Liver (tissue), 8 donors: ENCODE measurements at regions not wholly inside any gene's neighbourhood (a gene's known extent, or its start where the extent isn't known, plus 50 kb on each side); places are given as distances from the start of the nearest gene placed in this dataset.

Experiments used
- DNase-seq: peaks from one replicate; pipeline ENCODE4 v3.0.0-alpha.2; 2017; ENCODE audit warnings: low spot score
- H3K27ac ChIP-seq, 2 donors: one replicate each; pipeline ENCODE4 v1.7.0; 2013; ENCODE audit warnings: inconsistent platforms in 2 of 2, low read length in 2 of 2, control low read depth in 1 of 2, low read depth in 1 of 2, mild to moderate bottlenecking in 1 of 2
- H3K27me3 ChIP-seq, 4 donors: one replicate each; pipeline versions ENCODE4 v1.6.1 to v1.7.0; 2013; ENCODE audit warnings: low read length in 3 of 4, inconsistent platforms in 1 of 4, mild to moderate bottlenecking in 1 of 4, moderate library complexity in 1 of 4; ENCODE audit not compliant: control insufficient read depth in 4 of 4, insufficient read depth in 4 of 4
- H3K36me3 ChIP-seq, 4 donors: one replicate each; pipeline versions ENCODE4 v1.6.1 to v1.7.0; 2013; ENCODE audit warnings: low read length in 3 of 4, mild to moderate bottlenecking in 3 of 4, low read depth in 1 of 4, moderate library complexity in 1 of 4; ENCODE audit not compliant: control insufficient read depth in 4 of 4, insufficient read depth in 3 of 4
- H3K4me1 ChIP-seq, 4 donors: one replicate each; pipeline versions ENCODE4 v1.6.1 to v1.7.0; 2013; ENCODE audit warnings: low read length in 3 of 4, mild to moderate bottlenecking in 3 of 4, moderate library complexity in 1 of 4; ENCODE audit not compliant: control insufficient read depth in 4 of 4, insufficient read depth in 4 of 4
- H3K4me3 ChIP-seq, 3 donors: one replicate each; pipeline versions ENCODE4 v1.6.1 to v1.7.0; 2013; ENCODE audit warnings: low read length in 3 of 3, control low read depth in 1 of 3, low read depth in 1 of 3, mild to moderate bottlenecking in 1 of 3
- H3K9ac ChIP-seq, 2 donors: one replicate each; pipeline ENCODE4 v1.7.0; 2013; ENCODE audit warnings: low read length in 2 of 2, mild to moderate bottlenecking in 2 of 2, moderate library complexity in 2 of 2, control low read depth in 1 of 2, low read depth in 1 of 2
- H3K9me3 ChIP-seq, 4 donors: one replicate each; pipeline versions ENCODE4 v1.6.1 to v1.7.0; 2013; ENCODE audit warnings: low read length in 3 of 4; ENCODE audit not compliant: control insufficient read depth in 4 of 4
- ATF3 ChIP-seq: IDR thresholded peaks from 2 replicates; pipeline ENCODE4 v1.6.1; 2016; ENCODE audit warnings: antibody characterized with exemption
- CTCF ChIP-seq: fragments of 150-350 bp; IDR thresholded peaks from 2 replicates; pipeline ENCODE4 v1.5.1; 2017; ENCODE audit warnings: improper control_type of control experiment, low read depth, low read length; ENCODE audit not compliant: missing input control
- EGR1 ChIP-seq, 2 donors: IDR thresholded peaks; 2 replicates each; pipeline ENCODE4 v1.6.1; 2016 to 2018; ENCODE audit warnings: antibody characterized with exemption in 2 of 2, low read depth in 2 of 2
- FOXA1 ChIP-seq: IDR thresholded peaks from 2 replicates; pipeline ENCODE4 v1.6.1; 2016; ENCODE audit warnings: antibody characterized with exemption
- FOXA2 ChIP-seq: IDR thresholded peaks from 2 replicates; pipeline ENCODE4 v1.6.1; 2016; ENCODE audit warnings: antibody characterized with exemption
- GABPA ChIP-seq, 2 donors: IDR thresholded peaks in 1 of 2; conservative IDR thresholded peaks in 1 of 2; 2 replicates each; pipeline ENCODE4 v1.6.1; 2016; ENCODE audit warnings: antibody characterized with exemption in 2 of 2, mild to moderate bottlenecking in 1 of 2, moderate library complexity in 1 of 2
- HNF4A ChIP-seq, 2 donors: conservative IDR thresholded peaks; 2 replicates each; pipeline ENCODE4 v1.6.1; 2016; ENCODE audit warnings: antibody characterized with exemption in 2 of 2, mild to moderate bottlenecking in 2 of 2
- HNF4G ChIP-seq: IDR thresholded peaks from 2 replicates; pipeline ENCODE4 v1.6.1; 2016; ENCODE audit warnings: antibody characterized with exemption
- JUND ChIP-seq, 2 donors: IDR thresholded peaks; 2 replicates each; pipeline ENCODE4 v1.6.1; 2016; ENCODE audit warnings: antibody characterized with exemption in 2 of 2
- MAX ChIP-seq: IDR thresholded peaks from 2 replicates; pipeline ENCODE4 v1.6.1; 2016; ENCODE audit warnings: antibody characterized with exemption
- NR2F2 ChIP-seq: IDR thresholded peaks from 2 replicates; pipeline ENCODE4 v1.6.1; 2016; ENCODE audit warnings: antibody characterized with exemption
- RAD21 ChIP-seq, 2 donors: IDR thresholded peaks; 2 replicates each; pipeline ENCODE4 v1.6.1; 2016; ENCODE audit warnings: antibody characterized with exemption in 2 of 2, mild to moderate bottlenecking in 2 of 2
- REST ChIP-seq: IDR thresholded peaks from 2 replicates; pipeline ENCODE4 v1.6.1; 2016; ENCODE audit warnings: antibody characterized with exemption, mild to moderate bottlenecking
- RXRA ChIP-seq, 2 donors: IDR thresholded peaks; 2 replicates each; pipeline ENCODE4 v1.6.1; 2017 to 2018; ENCODE audit warnings: antibody characterized with exemption in 2 of 2, mild to moderate bottlenecking in 1 of 2
- SP1 ChIP-seq: IDR thresholded peaks from 2 replicates; pipeline ENCODE4 v1.6.1; 2018; ENCODE audit warnings: antibody characterized with exemption, mild to moderate bottlenecking
- TAF1 ChIP-seq: conservative IDR thresholded peaks from 2 replicates; pipeline ENCODE4 v1.6.1; 2016; ENCODE audit warnings: antibody characterized with exemption, mild to moderate bottlenecking
- YY1 ChIP-seq: IDR thresholded peaks from 2 replicates; pipeline ENCODE4 v1.6.1; 2016; ENCODE audit warnings: antibody characterized with exemption, mild to moderate bottlenecking
- ZBTB33 ChIP-seq: IDR thresholded peaks from 2 replicates; pipeline ENCODE4 v1.6.1; 2016; ENCODE audit warnings: antibody characterized with exemption
- WGBS: extraction: QIAGEN DNeasy Blood & Tissue Kit; methylation state at CpG from one replicate; pipeline ENCODE4 v1.1.7; 2013; 5-methylcytosine and 5-hydroxymethylcytosine counted together
- donor health status: healthy.
- donor health status: healthy.
- donor health status: healthy.
- donor health status: healthy.
- donor health status: healthy.

GRCh38 chr4:176504118-176504517 is 184.4 kb downstream of the SPCS3 start:
- no peaks in the 10 kb centered on the region for H3K9me3 ChIP-seq

More at GRCh38 chr4:176504118-176504517, 184.4 kb downstream of the SPCS3 start:
- H3K4me1 ChIP-seq: no peaks in the 10 kb centered on the region
- no peak for TF ChIP-seq JUND (IDR thresholded peaks at IDR 0.05)
- TF ChIP-seq EGR1 (IDR thresholded peaks at IDR 0.05; ENCODE audit: low read depth in 2 of 2): no peak
- no peak for TF ChIP-seq GABPA (IDR thresholded peaks at IDR 0.05 in 1 of 2, conservative IDR thresholded peaks at IDR 0.05 in 1 of 2)
- TF ChIP-seq RAD21 (IDR thresholded peaks at IDR 0.05): no peak
- no peak for TF ChIP-seq FOXA1
- TF ChIP-seq RXRA (IDR thresholded peaks at IDR 0.05): no peak
- no peak for TF ChIP-seq ATF3
- TF ChIP-seq TAF1: no peak
- TF ChIP-seq MAX: no peak
- TF ChIP-seq NR2F2: no peak
- TF ChIP-seq YY1: no peak
- no peak for TF ChIP-seq REST
- TF ChIP-seq CTCF: no peak
- TF ChIP-seq ZBTB33: no peak
- no peak for TF ChIP-seq SP1
- no peak for TF ChIP-seq HNF4G
- no peak for TF ChIP-seq FOXA2
- TF ChIP-seq HNF4A (conservative IDR thresholded peaks at IDR 0.05): no peak
- H3K27ac ChIP-seq: no peak overlapping the region
- WGBS: 53% methylated on average over 2 of the region's 2 CpGs
- H3K27me3 ChIP-seq: peaks cover 0 to 2% (median 0%) of the 10 kb centered on the region in 4 donors
- DNase-seq: no peak
- H3K36me3 ChIP-seq: no peaks in the 10 kb centered on the region
- no peak overlapping the region for H3K9ac ChIP-seq
- H3K4me3 ChIP-seq: no peak overlapping the region
